Mammary epithelial cell (primary cell): ENCODE measurements at regions not wholly inside any gene's neighbourhood (a gene's known extent, or its start where the extent isn't known, plus 50 kb on each side); places are given as distances from the start of the nearest gene placed in this dataset.

Source experiments
- CTCF ChIP-seq, 2 donors: IDR thresholded peaks in 1 of 2; conservative IDR thresholded peaks in 1 of 2; 2 replicates each; pipeline ENCODE4 v1.5.1; 2011 to 2012; ENCODE audit warnings: inconsistent platforms in 2 of 2, low read length in 2 of 2, mild to moderate bottlenecking in 2 of 2, control low read depth in 1 of 2, low read depth in 1 of 2; ENCODE audit not compliant: insufficient read depth in 1 of 2; ENCODE audit errors: extremely low read depth in 1 of 2
- EZH2 ChIP-seq: IDR thresholded peaks from 2 replicates; pipeline ENCODE4 v1.6.1; 2012; ENCODE audit warnings: low read length, inconsistent platforms, borderline replicate concordance

- TF ChIP-seq CTCF (conservative IDR thresholded peaks at IDR 0.05 in 1 of 2, IDR thresholded peaks at IDR 0.05 in 1 of 2; ENCODE audit: extremely low read depth in 1 of 2, insufficient read depth in 1 of 2, low read depth in 1 of 2, low read length in 2 of 2) (no peak), EZH2 (no peak)
These were observed 106.0 kb upstream of the NMUR2 start for GRCh38 chr5:152511120-152511519.
